AG09309 (cell line): ENCODE measurements at regions not wholly inside any gene's neighbourhood (a gene's known extent, or its start where the extent isn't known, plus 50 kb on each side); places are given as distances from the start of the nearest gene placed in this dataset.
A peak's percentile ranks its signal among the peaks of the same experiment; 100 is the strongest.

Source experiments
- DNase-seq: peaks from one replicate; pipeline ENCODE4 v3.0.0-alpha.2; 2010; ENCODE audit warnings: low read depth
- H3K4me3 ChIP-seq: 2 replicates; pipeline ENCODE4 v1.5.1; 2011; ENCODE audit warnings: mild to moderate bottlenecking, low read depth, low read length, moderate library complexity; ENCODE audit not compliant: control insufficient read depth
- CTCF ChIP-seq: IDR thresholded peaks from 2 replicates; pipeline ENCODE4 v1.5.1; 2011; ENCODE audit warnings: mild to moderate bottlenecking, low read depth, low read length, inconsistent platforms; ENCODE audit not compliant: insufficient read depth, control insufficient read depth; ENCODE audit errors: missing control alignments

GRCh38 chr20:24275946-24276705, 193.3 kb upstream of the SYNDIG1 start:
- H3K4me3 ChIP-seq, result no peak overlapping the region
- TF ChIP-seq CTCF, result no peak
- DNase-seq, result no peak

GRCh38 chr20:24273251-24273650, 196.2 kb upstream of the SYNDIG1 start:
- no peak for DNase-seq
- H3K4me3 ChIP-seq, result no peak overlapping the region
- TF ChIP-seq CTCF, result no peak

GRCh38 chr20:24261351-24261750, 208.1 kb upstream of the SYNDIG1 start:
- DNase-seq, result no peak
- TF ChIP-seq CTCF, result no peak
- H3K4me3 ChIP-seq, result no peak overlapping the region

- peak; percentile 29 for DNase-seq
- TF ChIP-seq CTCF, result no peak
- no peak overlapping the region for H3K4me3 ChIP-seq
Measured at GRCh38 chr20:24257171-24257570, 212.3 kb upstream of the SYNDIG1 start.

GRCh38 chr20:24256307-24256706, 213.1 kb upstream of the SYNDIG1 start:
- DNase-seq, result no peak
- TF ChIP-seq CTCF, result no peak
- no peak overlapping the region for H3K4me3 ChIP-seq

- no peak for DNase-seq
- TF ChIP-seq CTCF, result no peak
- no peak overlapping the region for H3K4me3 ChIP-seq
Measured at GRCh38 chr20:24254480-24254879, 214.9 kb upstream of the SYNDIG1 start.
